Ectodermal cell (in vitro differentiated cells): ENCODE measurements at regions not wholly inside any gene's neighbourhood (a gene's known extent, or its start where the extent isn't known, plus 50 kb on each side); places are given as distances from the start of the nearest gene placed in this dataset.

Experiments used
- H3K27ac ChIP-seq: 2 replicates; pipeline ENCODE4 v1.7.0; 2013; ENCODE audit warnings: mild to moderate bottlenecking, low read depth, low read length; ENCODE audit not compliant: insufficient read depth, poor library complexity, severe bottlenecking
- H3K27me3 ChIP-seq: 2 replicates; pipeline ENCODE4 v1.7.0; 2013; ENCODE audit warnings: mild to moderate bottlenecking, low read length; ENCODE audit not compliant: insufficient read depth, control insufficient read depth, poor library complexity, severe bottlenecking
- H3K36me3 ChIP-seq: one replicate; pipeline ENCODE4 v1.7.0; 2013; ENCODE audit warnings: low read length; ENCODE audit not compliant: control insufficient read depth, insufficient read depth
- H3K4me1 ChIP-seq: one replicate; pipeline ENCODE4 v1.7.0; 2013; ENCODE audit warnings: low read length; ENCODE audit not compliant: control insufficient read depth, insufficient read depth
- H3K4me3 ChIP-seq: 2 replicates; pipeline ENCODE4 v1.7.0; 2013; ENCODE audit warnings: low read depth, low read length, control low read depth; ENCODE audit not compliant: insufficient read depth
- H3K9me3 ChIP-seq: 2 replicates; pipeline ENCODE4 v1.7.0; 2013; ENCODE audit warnings: mild to moderate bottlenecking, low read length, moderate library complexity; ENCODE audit not compliant: control insufficient read depth
- WGBS, 2 experiments: methylation state at CpG; one replicate each; pipeline ENCODE4 v1.1.7; 2013; ENCODE audit warnings: missing lambda C conversion rate in 2 of 2; 5-methylcytosine and 5-hydroxymethylcytosine counted together

GRCh38 chr9:1115370-1115769, 65.2 kb downstream of the DMRT2 start:
- 70 to 83% methylated on average over 1 of the region's 3 CpGs for WGBS, 2 experiments

GRCh38 chr9:1117439-1117838, 67.3 kb downstream of the DMRT2 start:
- Histone ChIP-seq H3K36me3 (no peaks in the 10 kb centered on the region), H3K27me3 (no peaks in the 10 kb centered on the region), H3K9me3 (no peaks in the 10 kb centered on the region), H3K27ac (no peak overlapping the region), H3K4me1 (no peaks in the 10 kb centered on the region), H3K4me3 (no peak overlapping the region)
- WGBS, 2 experiments = 90 to 100% methylated on average over 1 of the region's 1 CpG

More at GRCh38 chr9:1115370-1115769, 65.2 kb downstream of the DMRT2 start:
- H3K27ac ChIP-seq = no peak overlapping the region
- no peaks in the 10 kb centered on the region for H3K4me1 ChIP-seq
- no peaks in the 10 kb centered on the region for H3K27me3 ChIP-seq
- H3K9me3 ChIP-seq = no peaks in the 10 kb centered on the region
- no peak overlapping the region for H3K4me3 ChIP-seq
- H3K36me3 ChIP-seq = no peaks in the 10 kb centered on the region

GRCh38 chr9:1120500-1121165, 70.5 kb downstream of the DMRT2 start:
- 57 to 58% methylated on average over 6 of the region's 6 CpGs for WGBS, 2 experiments
- Histone ChIP-seq H3K27ac (no peak overlapping the region), H3K27me3 (no peaks in the 10 kb centered on the region), H3K4me3 (no peak overlapping the region), H3K4me1 (no peaks in the 10 kb centered on the region), H3K9me3 (no peaks in the 10 kb centered on the region), H3K36me3 (no peaks in the 10 kb centered on the region)

- Histone ChIP-seq H3K27ac (no peak overlapping the region), H3K4me1 (no peaks in the 10 kb centered on the region), H3K9me3 (no peaks in the 10 kb centered on the region), H3K36me3 (no peaks in the 10 kb centered on the region), H3K27me3 (no peaks in the 10 kb centered on the region), H3K4me3 (no peak overlapping the region)
- 87 to 100% methylated on average over 1 to 2 of the region's 2 CpGs for WGBS, 2 experiments
These were observed 75.6 kb downstream of the DMRT2 start for GRCh38 chr9:1125741-1126140.

GRCh38 chr9:1128046-1128445, 77.9 kb downstream of the DMRT2 start:
- H3K4me3 ChIP-seq = no peak overlapping the region
- no peaks in the 10 kb centered on the region for H3K9me3 ChIP-seq
- no peaks in the 10 kb centered on the region for H3K27me3 ChIP-seq
- H3K27ac ChIP-seq = no peak overlapping the region
- no peaks in the 10 kb centered on the region for H3K4me1 ChIP-seq
- 89 to 95% methylated on average over 1 of the region's 1 CpG for WGBS, 2 experiments
- H3K36me3 ChIP-seq = no peaks in the 10 kb centered on the region

GRCh38 chr9:1129382-1129781, 79.2 kb downstream of the DMRT2 start:
- Histone ChIP-seq H3K27me3 (no peaks in the 10 kb centered on the region), H3K27ac (no peak overlapping the region), H3K36me3 (no peaks in the 10 kb centered on the region), H3K4me3 (no peak overlapping the region), H3K9me3 (no peaks in the 10 kb centered on the region), H3K4me1 (no peaks in the 10 kb centered on the region)
- 6 to 8% methylated on average over 3 to 4 of the region's 4 CpGs for WGBS, 2 experiments

- H3K4me3 ChIP-seq = no peak overlapping the region
- WGBS, 2 experiments = 77 to 98% methylated on average over 2 of the region's 2 CpGs
- H3K27me3 ChIP-seq = no peaks in the 10 kb centered on the region
- H3K27ac ChIP-seq = no peak overlapping the region
- H3K4me1 ChIP-seq = no peaks in the 10 kb centered on the region
- H3K36me3 ChIP-seq = no peaks in the 10 kb centered on the region
- peaks cover 2% of the 10 kb centered on the region for H3K9me3 ChIP-seq
These were observed 89.9 kb downstream of the DMRT2 start for GRCh38 chr9:1140057-1140456.

GRCh38 chr9:1151691-1152090, 101.5 kb downstream of the DMRT2 start:
- Histone ChIP-seq H3K27me3 (no peaks in the 10 kb centered on the region), H3K27ac (no peak overlapping the region), H3K9me3 (no peaks in the 10 kb centered on the region), H3K4me1 (no peaks in the 10 kb centered on the region), H3K36me3 (no peaks in the 10 kb centered on the region), H3K4me3 (no peak overlapping the region)
- 91 to 93% methylated on average over 2 of the region's 2 CpGs for WGBS, 2 experiments

- no peaks in the 10 kb centered on the region for H3K36me3 ChIP-seq
- H3K9me3 ChIP-seq = no peaks in the 10 kb centered on the region
- no peak overlapping the region for H3K27ac ChIP-seq
- WGBS, 2 experiments = 90 to 96% methylated on average over 3 of the region's 3 CpGs
- H3K27me3 ChIP-seq = no peaks in the 10 kb centered on the region
- no peak overlapping the region for H3K4me3 ChIP-seq
- no peaks in the 10 kb centered on the region for H3K4me1 ChIP-seq
These were observed 102.0 kb downstream of the DMRT2 start for GRCh38 chr9:1152171-1152570.

- Histone ChIP-seq H3K4me3 (no peak overlapping the region), H3K27me3 (no peaks in the 10 kb centered on the region), H3K4me1 (no peaks in the 10 kb centered on the region), H3K9me3 (no peaks in the 10 kb centered on the region), H3K36me3 (no peaks in the 10 kb centered on the region), H3K27ac (no peak overlapping the region)
- WGBS, 2 experiments = no CpG with 5 or more reads among the region's 1 CpG
These were observed 104.6 kb downstream of the DMRT2 start for GRCh38 chr9:1154739-1155138.

GRCh38 chr9:1155602-1156001, 105.4 kb downstream of the DMRT2 start:
- H3K4me3 ChIP-seq = no peak overlapping the region
- H3K27me3 ChIP-seq = no peaks in the 10 kb centered on the region
- H3K36me3 ChIP-seq = no peaks in the 10 kb centered on the region
- H3K9me3 ChIP-seq = no peaks in the 10 kb centered on the region
- H3K27ac ChIP-seq = no peak overlapping the region
- no peaks in the 10 kb centered on the region for H3K4me1 ChIP-seq
